Iris pigment epithelial cell (primary cell): ENCODE measurements at regions not wholly inside any gene's neighbourhood (a gene's known extent, or its start where the extent isn't known, plus 50 kb on each side); places are given as distances from the start of the nearest gene placed in this dataset.

Experiments
- DNase-seq: peaks from one replicate; pipeline ENCODE4 v3.0.0-alpha.2; 2011; ENCODE audit warnings: low read depth

GRCh38 chr12:12017135-12017581 is 53.6 kb upstream of the BCL2L14 start:
- DNase-seq, result no peak

GRCh38 chr12:12017798-12018197 is 52.9 kb upstream of the BCL2L14 start:
- no peak for DNase-seq

DNA sequence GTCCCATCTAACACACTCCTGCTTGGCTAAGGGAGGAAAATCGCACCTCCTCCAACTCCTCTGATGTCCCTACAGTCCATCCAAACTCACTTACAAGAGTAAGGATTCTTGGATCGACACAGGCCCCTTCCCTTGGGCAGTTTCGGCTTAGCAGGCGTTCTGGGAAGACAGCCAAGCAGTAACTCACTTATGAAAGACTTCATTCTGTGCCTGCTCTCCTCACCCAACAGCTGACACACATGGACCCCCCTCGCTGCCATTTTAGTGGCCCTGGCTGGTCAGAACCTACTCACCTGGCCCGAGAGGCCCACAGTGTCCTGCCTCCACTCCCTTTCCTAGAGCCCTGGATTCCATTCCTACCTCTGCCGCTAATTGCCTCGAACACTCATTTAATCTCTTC is 52.3 kb upstream of the BCL2L14 start:
- DNase-seq, result peak; percentile 47

DNA sequence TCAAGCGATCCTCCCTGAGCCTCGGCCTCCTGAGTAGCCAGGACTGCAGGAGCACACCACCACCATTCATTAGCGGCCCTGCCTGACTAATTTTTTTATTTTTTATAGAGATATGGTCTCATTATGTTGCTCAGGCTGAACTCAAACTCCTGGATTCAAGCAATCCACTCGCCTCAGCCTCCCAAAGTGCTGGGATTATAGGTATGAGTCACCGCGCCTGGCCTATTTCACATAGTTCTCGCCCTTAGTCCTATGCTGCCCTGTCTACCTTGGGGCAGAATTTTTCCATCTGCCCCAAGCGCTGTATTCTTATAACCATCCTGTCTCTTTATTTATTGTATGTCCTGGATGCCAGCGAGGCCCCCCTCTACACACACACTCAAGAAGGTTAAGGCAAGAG is 50.9 kb upstream of the BCL2L14 start:
- DNase-seq, result peak; percentile 11

DNA sequence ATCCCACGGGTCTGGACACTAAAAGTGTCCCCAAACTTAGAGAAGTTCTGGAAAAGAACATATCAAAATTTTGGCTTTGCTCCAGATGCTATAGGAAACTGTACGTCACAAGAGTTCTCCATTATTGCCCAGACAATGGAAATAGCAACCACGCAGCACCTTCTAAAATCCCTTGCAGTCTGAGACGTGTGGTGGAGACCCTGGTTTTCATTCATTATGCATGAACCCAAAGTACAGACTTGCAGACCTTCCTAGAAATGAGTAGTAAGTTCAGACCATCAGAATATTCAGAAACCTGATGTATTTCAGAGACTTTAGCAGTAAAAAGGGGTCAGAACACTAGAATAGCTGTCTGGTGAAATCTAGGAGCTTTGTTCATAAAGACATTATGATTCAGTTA is 50.0 kb upstream of the BCL2L14 start:
- no peak for DNase-seq
